CD4-positive, alpha-beta T cell treated with Interleukin-17A for 1 hour (primary cell): ENCODE measurements at regions not wholly inside any gene's neighbourhood (a gene's known extent, or its start where the extent isn't known, plus 50 kb on each side); places are given as distances from the start of the nearest gene placed in this dataset.
"Not testable (repeated sequence)": the region's sequence is repeated elsewhere in the genome, so short reads cannot be mapped to it uniquely, and the experiment has no call there.

Experiments used
- DNase-seq: peaks from one replicate; pipeline ENCODE4 v3.0.0-alpha.2; 2020

DNA sequence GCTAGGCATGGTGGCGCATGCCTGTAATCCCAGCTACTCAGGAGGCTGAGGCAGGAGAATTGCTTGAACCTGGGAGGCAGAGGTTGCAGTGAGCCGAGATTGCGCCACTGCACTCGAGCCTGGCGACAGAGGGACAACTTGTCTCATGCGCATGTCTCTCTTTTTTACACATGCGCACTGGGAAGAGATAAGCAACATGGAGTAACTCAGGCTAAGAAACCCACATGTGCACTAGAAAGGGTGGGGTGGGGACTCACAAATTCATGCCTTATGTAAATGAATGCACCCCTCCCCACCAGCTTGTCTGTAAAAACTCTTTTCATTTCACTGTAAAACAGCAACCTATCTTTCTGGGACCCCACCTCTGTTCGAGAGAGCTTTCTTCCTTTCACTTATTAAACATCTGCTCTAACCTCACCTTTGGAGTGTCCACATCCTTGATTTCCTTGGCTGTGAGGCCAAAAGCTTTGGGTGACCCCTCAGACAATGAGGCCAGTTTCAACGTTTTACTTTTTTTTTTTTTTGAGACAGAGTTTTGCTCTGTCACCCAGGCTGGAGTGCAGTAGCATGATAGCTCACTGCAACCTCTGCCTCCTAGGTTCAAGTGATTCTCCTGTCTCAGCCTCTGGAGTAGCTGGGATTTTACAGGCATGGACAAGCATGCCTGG is 91.6 kb upstream of the RMP24 start:
- DNase-seq = no peak

- no peak for DNase-seq
Measured at GRCh38 chr18:35888329-35888728, 84.2 kb upstream of the RMP24 start.

GRCh38 chr18:35889677-35890076 is 82.8 kb upstream of the RMP24 start:
- no peak for DNase-seq

DNA sequence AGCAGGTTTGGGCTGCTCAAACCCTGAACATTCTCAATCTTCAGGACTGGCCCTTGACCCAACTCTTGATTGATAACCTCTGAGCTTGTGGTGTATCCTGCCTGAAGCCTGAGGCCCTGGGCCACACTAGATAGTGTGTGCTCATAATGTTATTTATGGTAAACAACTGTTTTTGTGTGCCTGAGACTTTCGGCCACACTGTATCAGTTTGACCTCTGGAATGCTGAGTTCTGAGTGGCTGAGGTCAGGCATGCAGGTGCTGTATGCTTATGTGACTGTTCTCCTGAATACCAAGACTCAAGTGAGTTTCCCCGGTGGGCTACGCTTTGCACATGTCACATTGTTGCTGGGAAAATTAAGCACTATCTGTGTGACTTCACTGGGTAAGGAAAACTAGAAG is 82.2 kb upstream of the RMP24 start:
- no peak for DNase-seq

DNA sequence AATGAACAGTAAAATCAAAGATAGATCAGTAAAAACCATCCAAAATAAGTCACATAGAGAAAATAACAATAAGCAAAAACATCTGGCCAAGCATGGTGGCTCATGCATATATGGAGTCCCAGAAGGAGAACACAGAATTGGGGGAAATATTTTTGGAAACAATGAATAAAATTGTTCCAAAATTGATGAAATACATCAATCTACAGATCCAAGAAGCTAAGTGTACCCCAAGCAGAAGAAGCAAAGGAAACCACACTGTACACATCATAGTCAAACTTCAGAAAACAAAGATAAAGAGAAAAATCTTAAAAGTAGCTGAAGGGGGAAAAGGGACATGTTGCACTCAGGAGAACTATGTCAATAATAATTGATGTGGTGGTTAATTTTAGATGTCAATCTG is 80.4 kb upstream of the RMP24 start:
- DNase-seq = no peak

GRCh38 chr18:35897481-35897880 is 75.0 kb upstream of the RMP24 start:
- not testable (repeated sequence) for DNase-seq

DNA sequence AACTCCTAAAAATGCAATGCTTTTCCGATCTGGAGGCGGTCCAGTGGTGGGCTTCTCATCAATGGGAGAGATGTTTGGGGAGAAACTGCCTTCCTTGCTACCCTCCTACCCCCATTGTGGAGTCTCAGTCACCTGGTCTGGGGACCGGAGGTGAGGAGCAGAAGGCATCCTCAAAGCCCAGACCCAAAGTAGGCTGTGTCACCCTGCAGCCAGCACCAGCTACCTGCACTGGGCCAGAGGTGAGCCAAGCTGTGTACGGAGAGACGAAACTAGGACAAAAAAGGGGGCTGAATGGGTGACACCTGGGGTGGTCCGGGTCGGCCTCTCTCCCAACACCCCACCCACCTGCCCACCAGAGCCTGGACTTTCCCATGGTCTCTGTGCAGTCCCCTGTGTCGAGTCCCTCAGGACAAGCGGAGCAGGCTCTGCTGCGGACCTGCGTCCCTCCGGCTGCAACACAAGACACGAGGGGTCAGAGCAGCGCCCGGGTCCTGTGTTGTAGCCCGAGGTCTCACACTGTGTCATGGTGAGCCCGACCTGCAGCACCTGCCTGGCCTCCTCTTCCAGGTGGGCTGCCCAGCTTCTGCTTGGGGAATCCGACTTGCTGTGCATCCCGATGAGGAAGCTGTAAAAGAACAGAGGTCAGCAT is 68.0 kb upstream of the RMP24 start:
- no peak for DNase-seq

DNA sequence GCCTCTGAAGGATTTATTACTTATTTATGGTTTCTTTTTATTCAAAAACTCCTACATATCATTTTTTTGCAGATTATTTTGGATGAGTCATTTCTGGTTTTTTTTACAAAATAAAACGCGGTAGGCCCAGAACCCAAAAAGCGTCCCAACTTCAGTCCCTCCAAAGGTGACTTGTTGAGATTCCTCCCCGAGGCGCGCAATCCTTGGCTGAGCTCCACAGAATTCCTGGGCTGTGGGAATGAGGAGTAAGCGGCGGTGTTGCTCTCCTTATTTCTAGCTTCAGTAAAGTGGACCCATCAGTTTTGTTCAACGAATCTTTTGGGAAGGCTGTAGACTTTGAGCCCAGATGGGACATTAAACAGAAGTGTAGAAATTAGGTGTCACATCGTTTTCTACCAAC is 67.0 kb upstream of the RMP24 start:
- DNase-seq = no peak

GRCh38 chr18:35906291-35906690 is 66.2 kb upstream of the RMP24 start:
- not testable (repeated sequence) for DNase-seq

- no peak for DNase-seq
Measured at GRCh38 chr18:35910327-35910726, 62.2 kb upstream of the RMP24 start.

GRCh38 chr18:35912332-35912731 is 60.1 kb upstream of the RMP24 start:
- no peak for DNase-seq

DNA sequence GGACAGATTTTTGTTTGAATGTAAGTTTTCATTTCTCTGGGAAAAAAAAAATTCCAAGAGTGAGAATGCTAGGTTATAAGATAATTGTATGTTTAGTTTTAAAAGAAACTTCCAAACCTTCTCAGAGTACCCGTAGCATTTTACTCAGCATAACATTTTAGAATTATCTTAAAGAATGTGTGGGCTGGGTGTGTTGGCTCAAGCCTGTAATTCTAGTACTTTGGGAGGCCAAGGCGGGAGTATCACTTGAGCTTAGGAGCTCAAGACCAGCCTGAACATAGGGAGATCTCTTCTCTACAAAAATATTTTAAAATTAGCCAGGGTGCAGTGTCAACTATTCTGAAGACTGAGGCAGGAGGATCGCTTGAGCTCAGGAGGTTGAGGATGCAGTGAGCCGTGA is 57.4 kb upstream of the RMP24 start:
- DNase-seq = no peak

- DNase-seq = no peak
Measured at GRCh38 chr18:35917043-35917442, 55.4 kb upstream of the RMP24 start.

DNA sequence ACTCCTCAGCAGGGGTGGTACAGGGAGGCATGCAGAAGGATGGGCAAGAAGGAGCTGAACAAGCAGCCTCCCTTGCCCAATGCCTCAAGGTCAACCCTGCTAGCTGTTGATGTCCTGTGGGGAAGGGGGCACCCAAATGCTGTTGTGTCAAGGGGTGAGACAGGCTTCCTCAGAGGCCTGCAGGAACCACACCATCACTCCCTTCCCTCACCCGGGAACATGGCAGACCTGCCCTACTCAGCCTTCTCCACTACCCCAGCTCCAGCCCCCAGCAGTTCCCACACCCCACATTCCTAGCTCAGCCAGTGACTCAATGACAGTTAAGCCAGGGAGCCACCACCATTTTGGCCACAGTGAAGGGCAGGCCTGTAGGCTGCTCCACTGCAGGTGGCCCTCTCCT is 53.9 kb upstream of the RMP24 start:
- no peak for DNase-seq

- DNase-seq = no peak
Measured at GRCh38 chr18:35919179-35919578, 53.3 kb upstream of the RMP24 start.

GRCh38 chr18:35920623-35921022 is 51.9 kb upstream of the RMP24 start:
- DNase-seq = no peak
